Stimulated activated memory B cell treated with anti-CD40 and anti-IgM and Interleukin-4, amounts not matched to agents 10 μg/mL and 1 μg/mL and 100 μg/mL, for 72 hours (primary cell): ENCODE measurements at regions not wholly inside any gene's neighbourhood (a gene's known extent, or its start where the extent isn't known, plus 50 kb on each side); places are given as distances from the start of the nearest gene placed in this dataset.

Experiments used
- ATAC-seq: fragments of 150-1000 bp; cut with Tn5 transposase; 2 replicates; pipeline ENCODE4 v1.10.0; 2021
- H3K27ac Mint-ChIP-seq: one replicate; pipeline ENCODE4 v1.8.0; 2022; ENCODE audit warnings: mild to moderate bottlenecking, mixed read lengths
- H3K27me3 Mint-ChIP-seq: one replicate; pipeline ENCODE4 v1.8.0; 2022; ENCODE audit warnings: mixed read lengths
- H3K36me3 Mint-ChIP-seq: one replicate; pipeline ENCODE4 v1.8.0; 2022; ENCODE audit warnings: mixed read lengths
- H3K4me1 Mint-ChIP-seq: one replicate; pipeline ENCODE4 v1.8.0; 2022; ENCODE audit warnings: mixed read lengths
- H3K4me3 Mint-ChIP-seq: one replicate; pipeline ENCODE4 v1.8.0; 2022; ENCODE audit warnings: mild to moderate bottlenecking, moderate library complexity, mixed read lengths
- H3K9me3 Mint-ChIP-seq: one replicate; pipeline ENCODE4 v1.8.0; 2022; ENCODE audit warnings: mixed read lengths

DNA sequence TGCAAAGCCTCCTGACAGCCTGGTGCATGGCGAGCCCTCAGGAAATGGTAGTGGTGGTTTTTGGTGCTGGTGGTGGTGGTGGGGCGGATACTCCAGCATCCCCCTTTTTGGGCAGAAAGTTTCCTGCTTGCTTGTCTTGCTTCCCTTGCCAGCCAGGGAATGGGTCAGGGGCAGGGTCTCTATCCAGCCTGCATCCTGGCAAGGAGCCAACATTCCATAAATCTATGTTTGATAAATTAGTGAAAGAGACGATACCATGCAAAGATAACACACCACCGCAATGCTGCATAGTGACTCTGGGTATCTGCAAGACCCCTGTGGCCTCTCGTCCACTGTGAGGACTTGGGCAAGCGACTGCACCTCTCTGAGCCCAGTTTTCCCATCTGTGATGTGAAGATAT, 246.2 kb downstream of the LRFN2 start:
- Mint-ChIP-seq H3K9me3 (no peaks in the 10 kb centered on the region), H3K27me3 (peaks cover 35% of the 10 kb centered on the region), H3K4me3 (no peak overlapping the region), H3K27ac (no peak overlapping the region), H3K36me3 (no peaks in the 10 kb centered on the region), H3K4me1 (no peaks in the 10 kb centered on the region)
- no peak for ATAC-seq

DNA sequence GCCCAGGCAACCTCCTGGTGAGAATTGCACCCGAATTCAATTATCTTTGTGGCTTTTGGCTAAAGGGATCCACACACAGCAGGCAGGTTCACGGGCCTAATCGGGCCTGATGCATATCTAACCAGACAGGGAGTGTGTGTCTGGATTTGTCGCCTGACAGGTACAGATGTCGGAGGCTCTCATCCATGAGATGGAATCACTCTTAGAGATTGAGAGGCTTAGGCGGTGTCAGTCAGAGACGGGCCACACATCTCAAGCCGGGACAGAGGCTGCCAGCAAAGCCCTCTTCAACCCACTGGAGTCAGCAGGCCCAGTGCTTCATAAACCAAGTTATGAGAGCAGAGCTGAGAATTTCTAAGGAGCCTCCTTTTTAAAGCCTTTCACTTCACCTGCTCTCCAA, 247.0 kb downstream of the LRFN2 start:
- H3K4me3 Mint-ChIP-seq, result no peak overlapping the region
- no peak overlapping the region for H3K27ac Mint-ChIP-seq
- no peaks in the 10 kb centered on the region for H3K36me3 Mint-ChIP-seq
- no peaks in the 10 kb centered on the region for H3K4me1 Mint-ChIP-seq
- ATAC-seq, result no peak
- peaks cover 42% of the 10 kb centered on the region for H3K27me3 Mint-ChIP-seq
- H3K9me3 Mint-ChIP-seq, result no peaks in the 10 kb centered on the region

DNA sequence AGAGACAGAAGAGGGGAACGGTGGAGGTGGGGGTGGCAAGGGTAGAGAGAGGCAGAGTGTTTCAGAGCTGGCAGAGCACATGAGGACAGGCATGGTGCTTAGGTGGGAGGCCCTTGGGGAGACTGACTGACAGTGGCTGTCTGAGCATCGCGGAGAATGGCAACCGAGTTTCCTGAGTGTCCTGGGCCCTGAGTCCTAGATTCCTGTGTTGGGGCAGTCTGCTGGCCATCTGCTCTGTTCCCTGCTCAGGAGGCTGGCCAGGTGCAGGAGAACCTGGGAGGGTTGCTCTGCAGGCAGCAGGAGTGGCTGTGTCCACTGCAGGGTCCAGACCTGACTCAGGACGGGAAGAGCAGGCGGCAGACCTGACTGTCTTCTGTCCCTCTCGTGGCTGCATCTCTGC, 248.9 kb downstream of the LRFN2 start:
- no peak overlapping the region for H3K4me3 Mint-ChIP-seq
- H3K27me3 Mint-ChIP-seq, result peaks cover 60% of the 10 kb centered on the region
- H3K36me3 Mint-ChIP-seq, result no peaks in the 10 kb centered on the region
- ATAC-seq, result peak; percentile 9
- H3K9me3 Mint-ChIP-seq, result no peaks in the 10 kb centered on the region
- H3K4me1 Mint-ChIP-seq, result no peaks in the 10 kb centered on the region
- H3K27ac Mint-ChIP-seq, result no peak overlapping the region

DNA sequence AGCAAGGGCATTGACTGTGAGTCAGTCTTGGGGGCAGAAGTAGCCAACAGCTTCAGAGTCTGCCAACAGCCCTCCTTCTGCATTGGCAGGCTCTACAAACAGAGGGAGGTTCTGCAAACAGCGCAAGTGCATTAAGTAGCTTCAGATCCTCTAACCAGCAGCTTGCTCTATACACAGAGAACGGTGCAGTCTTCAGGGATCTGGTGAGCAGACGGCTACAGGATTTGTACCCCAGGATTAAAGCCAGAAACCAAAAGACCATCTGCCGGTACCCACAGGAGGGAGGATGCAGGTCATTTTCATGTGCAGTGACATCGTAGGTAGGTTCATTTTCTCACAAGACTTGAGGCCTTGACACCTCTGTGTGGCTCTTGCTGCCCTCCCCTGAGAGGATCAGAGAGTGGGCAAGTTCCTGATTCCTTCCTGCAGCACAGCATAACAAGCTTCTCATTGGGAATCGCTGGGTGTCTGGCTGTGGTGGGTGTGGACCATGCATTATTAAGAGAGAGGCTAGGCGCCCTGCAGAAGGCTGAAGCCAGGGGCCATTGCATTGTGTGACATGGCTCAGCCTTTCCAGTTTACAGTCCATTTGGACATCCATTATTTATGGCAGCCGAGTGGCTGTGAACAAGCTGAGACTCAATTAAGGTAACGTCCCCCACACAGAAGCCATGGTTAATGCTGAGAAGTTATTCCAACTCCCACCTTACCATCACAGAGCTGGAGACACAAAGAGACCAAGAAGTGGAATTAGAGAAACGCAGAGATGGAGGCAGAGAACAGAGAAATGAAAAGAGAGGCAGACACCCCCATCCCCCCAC, 250.0 kb downstream of the LRFN2 start:
- Mint-ChIP-seq H3K36me3 (no peaks in the 10 kb centered on the region), H3K27me3 (peaks cover 60% of the 10 kb centered on the region), H3K27ac (no peak overlapping the region), H3K4me3 (no peak overlapping the region), H3K9me3 (no peaks in the 10 kb centered on the region), H3K4me1 (no peaks in the 10 kb centered on the region)
- ATAC-seq, result no peak

DNA sequence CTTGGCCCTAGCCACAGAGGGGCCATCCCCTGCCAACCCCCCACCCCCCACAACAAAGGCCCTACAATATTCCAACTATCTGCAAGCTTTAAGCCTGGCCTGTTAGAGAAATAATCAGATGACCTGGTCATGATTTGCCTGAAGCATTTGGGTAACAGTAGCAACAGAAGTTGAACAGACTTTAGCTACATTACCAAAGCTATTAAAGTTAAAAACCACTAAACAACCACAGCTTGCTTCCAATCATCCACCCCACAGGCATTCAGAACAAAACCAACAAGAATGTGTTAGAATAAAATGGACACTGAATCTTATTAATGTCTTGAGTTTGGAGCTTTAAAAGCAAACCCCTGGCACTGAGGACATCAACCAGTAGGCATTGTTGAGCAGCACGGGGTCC, 250.9 kb downstream of the LRFN2 start:
- H3K4me1 Mint-ChIP-seq, result no peaks in the 10 kb centered on the region

DNA sequence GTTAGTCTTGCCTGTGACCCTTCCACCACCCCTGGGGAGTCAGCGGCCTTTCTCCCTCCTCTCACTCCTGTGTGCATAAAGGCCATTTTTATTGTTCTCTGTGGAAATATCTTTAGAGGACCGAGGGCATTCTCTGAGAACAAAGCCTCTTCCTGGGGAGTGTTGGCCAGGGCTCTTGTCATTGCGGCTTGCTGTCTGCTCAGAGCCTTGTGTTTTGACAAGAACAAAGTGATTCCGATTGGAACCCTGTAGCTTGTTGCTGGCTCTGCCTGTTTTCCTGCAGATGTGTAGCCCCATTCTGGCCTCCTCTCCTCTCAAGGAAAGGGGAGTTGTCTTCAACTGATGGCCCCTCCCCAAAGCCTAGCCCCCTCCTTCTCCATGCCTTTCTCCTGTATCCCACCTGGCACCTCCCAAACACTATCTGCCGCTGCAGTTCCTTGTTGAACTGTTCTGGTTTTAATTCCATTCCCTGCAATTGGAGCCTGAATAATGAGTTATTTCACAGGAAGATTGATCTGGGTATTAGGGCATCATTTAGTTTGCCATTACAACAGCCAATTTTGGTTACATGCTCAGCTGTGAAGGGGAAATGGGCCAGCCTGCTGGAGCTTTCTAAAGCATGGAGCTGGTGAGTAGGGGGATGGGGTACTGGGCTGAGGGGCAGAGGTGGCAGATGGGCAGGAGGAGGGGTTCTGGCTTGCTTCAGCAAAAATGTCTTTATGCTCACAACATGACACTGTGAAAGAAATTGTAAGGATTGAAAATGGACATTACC, 252.5 kb downstream of the LRFN2 start:
- no peaks in the 10 kb centered on the region for H3K4me1 Mint-ChIP-seq
- no peak overlapping the region for H3K27ac Mint-ChIP-seq
- no peak for ATAC-seq
- no peaks in the 10 kb centered on the region for H3K9me3 Mint-ChIP-seq
- H3K4me3 Mint-ChIP-seq, result no peak overlapping the region
- H3K27me3 Mint-ChIP-seq, result peaks cover 59% of the 10 kb centered on the region
- H3K36me3 Mint-ChIP-seq, result no peaks in the 10 kb centered on the region

More for the DNA sequence above, 250.9 kb downstream of the LRFN2 start:
- Mint-ChIP-seq H3K9me3 (no peaks in the 10 kb centered on the region), H3K36me3 (no peaks in the 10 kb centered on the region), H3K4me3 (no peak overlapping the region), H3K27me3 (peaks cover 60% of the 10 kb centered on the region), H3K27ac (no peak overlapping the region)
- no peak for ATAC-seq

DNA sequence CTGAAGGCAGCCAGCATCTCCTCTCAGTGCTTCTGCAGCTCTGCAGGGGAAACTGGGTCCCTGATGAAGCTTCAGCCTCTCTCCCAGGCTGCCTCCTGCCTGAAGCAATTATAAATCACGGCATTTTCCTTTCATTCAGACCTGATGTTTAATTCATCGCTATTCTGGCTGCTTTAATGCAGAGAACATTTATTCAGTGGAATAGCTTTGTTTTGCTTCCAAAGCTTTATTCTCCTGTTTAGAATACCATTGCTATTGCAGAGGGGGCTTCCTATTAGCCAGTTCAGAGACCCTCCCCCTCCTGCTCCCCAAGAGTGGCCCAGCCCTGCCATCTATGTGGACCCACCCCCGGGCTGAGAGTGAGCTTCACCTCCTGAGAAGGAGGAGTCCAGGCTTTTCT, 255.6 kb downstream of the LRFN2 start:
- Mint-ChIP-seq H3K36me3 (no peaks in the 10 kb centered on the region), H3K27me3 (peaks cover 57% of the 10 kb centered on the region), H3K4me1 (peaks cover 6% of the 10 kb centered on the region), H3K4me3 (no peak overlapping the region), H3K27ac (no peak overlapping the region), H3K9me3 (no peaks in the 10 kb centered on the region)
- ATAC-seq, result no peak

DNA sequence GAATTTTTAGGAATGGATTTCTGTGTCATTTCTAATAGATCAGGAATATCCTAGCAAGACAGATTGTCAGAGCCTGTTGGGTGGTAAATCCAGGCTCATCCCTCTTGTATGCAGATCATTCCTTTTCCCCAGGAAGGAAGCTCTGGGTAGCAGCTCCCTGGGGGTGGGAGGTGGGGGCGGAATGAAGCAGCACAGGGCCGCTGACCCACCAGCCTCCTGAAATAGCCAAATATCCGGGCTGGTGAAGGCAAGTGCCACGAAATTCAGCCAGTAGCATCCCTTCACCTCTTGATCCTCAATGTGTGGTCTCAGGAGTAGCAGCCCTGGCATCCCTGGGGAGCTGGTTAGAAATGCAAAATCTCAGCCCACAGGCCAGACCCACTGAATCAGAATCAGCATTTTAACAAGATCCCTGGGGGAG, 256.9 kb downstream of the LRFN2 start:
- no peak for ATAC-seq
- H3K27me3 Mint-ChIP-seq, result peaks cover 58% of the 10 kb centered on the region
- H3K9me3 Mint-ChIP-seq, result peaks cover 3% of the 10 kb centered on the region
- no peak overlapping the region for H3K4me3 Mint-ChIP-seq
- peaks cover 7% of the 10 kb centered on the region for H3K4me1 Mint-ChIP-seq
- H3K27ac Mint-ChIP-seq, result no peak overlapping the region
- no peaks in the 10 kb centered on the region for H3K36me3 Mint-ChIP-seq

DNA sequence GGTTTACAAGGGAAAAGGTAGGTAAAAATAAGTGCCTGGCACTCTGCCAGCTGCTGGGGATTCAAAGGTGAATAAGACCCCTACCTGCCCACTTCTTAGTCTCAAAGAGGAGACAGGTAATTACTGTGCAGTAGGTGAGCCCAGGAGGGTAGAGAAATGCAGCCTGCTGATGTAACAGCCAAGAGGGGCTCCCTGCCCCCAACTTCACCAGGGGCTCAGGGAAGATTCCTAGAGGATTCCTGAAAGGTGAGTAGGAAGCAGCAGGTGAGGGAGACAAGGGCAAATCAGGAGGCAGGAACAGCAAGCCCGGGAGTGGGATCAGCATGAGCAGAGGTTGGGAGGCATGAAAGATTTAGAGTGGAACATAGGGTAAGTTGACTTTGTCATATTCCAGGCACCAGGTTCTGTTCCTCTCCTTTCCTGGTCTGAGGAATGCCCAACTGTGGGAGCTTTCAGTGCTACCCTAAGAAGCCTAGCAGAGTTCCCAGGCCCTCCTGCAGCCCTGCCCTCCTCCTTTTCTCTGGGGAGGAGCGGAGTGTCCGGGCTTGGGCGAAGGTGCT, 258.1 kb downstream of the LRFN2 start:
- peaks cover 54% of the 10 kb centered on the region for H3K27me3 Mint-ChIP-seq
- peaks cover 3% of the 10 kb centered on the region for H3K9me3 Mint-ChIP-seq
- peaks cover 7% of the 10 kb centered on the region for H3K4me1 Mint-ChIP-seq
- no peak overlapping the region for H3K4me3 Mint-ChIP-seq
- ATAC-seq, result no peak
- H3K36me3 Mint-ChIP-seq, result no peaks in the 10 kb centered on the region
- H3K27ac Mint-ChIP-seq, result no peak overlapping the region

DNA sequence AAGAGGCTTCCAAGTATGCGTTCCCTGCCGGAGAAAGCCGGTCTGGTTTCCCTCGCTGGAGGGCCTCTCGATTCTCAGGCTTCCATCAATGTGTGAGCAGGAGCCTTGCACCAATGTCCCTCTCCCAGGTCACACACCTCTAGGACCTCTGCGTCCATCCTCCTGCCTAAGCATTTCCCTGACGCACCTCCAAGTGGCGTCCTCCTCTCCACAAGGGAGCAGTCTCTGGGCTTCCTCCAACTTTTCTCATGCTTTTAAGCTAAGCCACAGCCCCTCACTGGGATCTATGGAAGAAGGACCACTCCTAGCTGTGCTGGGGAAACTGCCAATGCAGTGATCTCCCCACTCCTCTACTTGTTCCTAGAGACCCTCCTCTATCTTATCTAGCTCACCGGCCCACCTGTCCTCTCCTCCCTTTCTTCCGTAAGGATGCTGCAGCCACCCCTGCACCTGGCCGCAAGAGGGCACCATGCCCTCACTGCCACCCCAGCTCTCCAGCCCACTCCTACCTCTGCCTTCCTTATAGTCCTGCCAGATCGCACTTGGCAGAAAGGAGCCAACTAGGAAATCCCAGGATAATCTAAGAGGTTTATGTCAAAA, 258.7 kb downstream of the LRFN2 start:
- peaks cover 3% of the 10 kb centered on the region for H3K9me3 Mint-ChIP-seq
- peaks cover 48% of the 10 kb centered on the region for H3K27me3 Mint-ChIP-seq
- peaks cover 7% of the 10 kb centered on the region for H3K4me1 Mint-ChIP-seq
- H3K36me3 Mint-ChIP-seq, result no peaks in the 10 kb centered on the region
- no peak for ATAC-seq
- H3K4me3 Mint-ChIP-seq, result no peak overlapping the region
- H3K27ac Mint-ChIP-seq, result no peak overlapping the region

DNA sequence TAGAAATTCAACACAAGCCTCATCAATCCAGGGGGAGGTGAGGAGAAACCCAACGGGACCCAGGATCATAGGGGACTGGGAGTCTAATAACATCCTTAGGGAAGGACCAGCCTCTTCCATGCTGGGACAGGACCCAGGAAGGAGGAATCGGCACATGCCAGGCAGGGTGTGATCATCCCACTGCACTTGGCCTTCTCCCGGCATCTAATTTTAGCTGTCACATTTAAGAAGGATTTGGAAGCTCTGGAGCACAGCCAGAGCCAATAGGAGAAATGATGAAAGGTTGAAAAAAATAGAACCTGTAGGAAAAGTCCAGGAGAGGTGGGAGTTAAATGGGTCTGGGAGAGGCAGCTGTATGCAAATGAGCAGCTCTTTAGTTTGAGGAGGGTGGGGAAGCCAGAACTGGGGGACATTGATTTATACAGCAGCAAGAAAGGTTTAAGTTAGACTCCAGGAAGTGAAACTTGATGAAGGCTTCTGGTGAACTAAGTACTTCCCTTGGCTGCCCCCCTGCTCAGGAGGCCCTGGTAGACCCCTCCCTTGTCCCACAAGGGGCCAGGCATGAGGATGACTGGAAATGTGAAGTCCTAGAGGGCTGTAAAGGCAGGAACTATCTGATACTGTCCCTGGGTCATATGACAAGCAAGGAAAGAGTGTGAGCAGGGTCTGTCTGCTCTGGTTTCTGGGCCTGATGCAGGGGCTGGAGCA, 260.3 kb downstream of the LRFN2 start:
- H3K4me3 Mint-ChIP-seq, result no peak overlapping the region
- peaks cover 58% of the 10 kb centered on the region for H3K27me3 Mint-ChIP-seq
- no peak overlapping the region for H3K27ac Mint-ChIP-seq
- H3K36me3 Mint-ChIP-seq, result no peaks in the 10 kb centered on the region
- H3K9me3 Mint-ChIP-seq, result peaks cover 3% of the 10 kb centered on the region
- H3K4me1 Mint-ChIP-seq, result peaks cover 7% of the 10 kb centered on the region
- ATAC-seq, result no peak

DNA sequence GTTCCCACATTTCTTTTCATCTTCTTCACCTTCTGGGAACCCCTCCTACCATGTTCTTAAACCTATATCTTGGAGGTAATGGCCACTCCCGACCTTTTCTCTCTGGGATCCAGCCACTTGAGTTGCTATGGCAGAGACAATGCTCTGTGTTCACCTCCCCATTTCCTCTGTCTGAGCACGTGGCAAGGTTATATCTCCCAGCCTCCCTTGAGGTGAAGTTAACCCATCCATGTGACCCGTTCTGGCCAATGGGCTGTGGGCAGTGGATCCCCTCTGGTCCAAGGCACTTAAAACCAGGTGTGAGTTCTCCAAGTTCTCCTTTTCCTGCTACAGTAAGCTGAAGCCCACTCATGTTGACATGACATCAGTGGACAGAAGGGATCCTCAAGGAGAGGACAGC, 261.4 kb downstream of the LRFN2 start:
- peaks cover 67% of the 10 kb centered on the region for H3K27me3 Mint-ChIP-seq
- H3K9me3 Mint-ChIP-seq, result peaks cover 3% of the 10 kb centered on the region

DNA sequence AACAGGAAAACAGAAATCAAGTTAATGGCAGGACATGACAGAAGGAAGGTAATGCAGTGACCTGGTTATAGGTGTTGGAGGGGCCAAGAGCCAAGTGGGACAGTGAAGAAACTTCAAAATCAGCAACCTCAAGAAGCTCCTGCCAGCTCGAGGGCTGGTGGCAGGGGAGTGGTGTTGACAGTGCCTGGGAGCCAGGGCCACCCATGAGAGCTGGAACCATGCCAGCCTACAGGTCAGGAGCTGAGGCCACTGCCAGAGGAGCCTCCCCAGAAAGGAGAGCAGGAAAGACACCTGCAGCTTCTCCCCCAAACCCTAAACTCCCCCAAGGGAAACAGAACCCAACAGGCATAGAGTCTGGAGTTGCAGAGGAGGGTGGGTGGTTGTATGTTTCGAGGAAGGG, 262.1 kb downstream of the LRFN2 start:
- H3K27me3 Mint-ChIP-seq, result peaks cover 74% of the 10 kb centered on the region
- no peak for ATAC-seq
- no peaks in the 10 kb centered on the region for H3K36me3 Mint-ChIP-seq
- H3K4me3 Mint-ChIP-seq, result no peak overlapping the region
- H3K9me3 Mint-ChIP-seq, result peaks cover 3% of the 10 kb centered on the region
- peaks cover 7% of the 10 kb centered on the region for H3K4me1 Mint-ChIP-seq
- H3K27ac Mint-ChIP-seq, result no peak overlapping the region

More for the DNA sequence above, 261.4 kb downstream of the LRFN2 start:
- Mint-ChIP-seq H3K36me3 (no peaks in the 10 kb centered on the region), H3K4me1 (peaks cover 7% of the 10 kb centered on the region), H3K27ac (no peak overlapping the region), H3K4me3 (no peak overlapping the region)
- ATAC-seq, result no peak

DNA sequence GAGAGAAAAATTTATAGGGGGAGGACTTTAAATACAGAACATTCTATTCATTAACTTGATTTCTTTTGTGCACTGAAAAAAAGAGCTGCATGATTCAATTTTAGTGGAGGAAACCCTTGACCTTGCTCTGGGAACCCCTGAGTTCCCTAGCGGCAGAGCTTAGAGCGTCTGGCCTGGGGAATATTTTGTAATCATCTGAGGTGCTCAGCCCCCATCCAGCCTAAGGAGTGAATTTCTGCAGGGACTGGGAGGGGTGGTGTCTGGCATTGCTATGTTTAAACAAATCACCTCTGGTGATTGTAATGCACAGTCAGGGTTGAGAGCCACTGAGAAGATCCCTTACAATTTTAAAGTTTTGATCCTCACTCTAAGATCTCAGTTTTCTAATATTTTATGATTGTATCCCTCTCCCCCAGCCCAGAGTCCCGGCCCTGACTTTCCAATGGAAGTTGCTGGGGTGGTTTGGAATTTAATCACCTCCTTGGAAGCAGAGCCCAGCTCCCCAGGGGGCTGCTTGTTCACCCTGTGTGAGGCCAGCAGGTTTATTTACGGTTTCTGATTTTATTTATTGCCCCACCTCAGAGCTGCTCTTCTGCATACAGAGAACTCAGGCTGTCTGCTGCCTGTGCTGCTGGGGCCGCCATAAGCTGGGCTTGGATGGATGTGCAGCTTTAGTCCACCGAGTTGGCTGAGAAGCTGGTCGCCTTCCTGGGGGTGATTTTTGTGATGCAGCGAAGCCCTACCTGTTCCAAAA, 263.1 kb downstream of the LRFN2 start:
- H3K27me3 Mint-ChIP-seq, result peaks cover 74% of the 10 kb centered on the region
- peaks cover 7% of the 10 kb centered on the region for H3K4me1 Mint-ChIP-seq
- H3K27ac Mint-ChIP-seq, result no peak overlapping the region
- no peak overlapping the region for H3K4me3 Mint-ChIP-seq
- no peak for ATAC-seq
- H3K36me3 Mint-ChIP-seq, result no peaks in the 10 kb centered on the region
- peaks cover 3% of the 10 kb centered on the region for H3K9me3 Mint-ChIP-seq
